ENCODE measurements at regions not wholly inside any gene's neighbourhood (a gene's known extent, or its start where the extent isn't known, plus 50 kb on each side); places are given as distances from the start of the nearest gene placed in this dataset.

GRCh38 chr3:117754841-117755240 is 1045.3 kb downstream of the TUSC7 start:
- TF ChIP-seq POLR2A (IDR thresholded peaks at IDR 0.05) (no peak), POLR2AphosphoS5 (IDR thresholded peaks at IDR 0.05; ENCODE audit: insufficient read depth in 1 of 2, low read depth in 1 of 2) (no peak), CTCF (IDR thresholded peaks at IDR 0.05) (no peak)
